Limb (tissue), 2 donors: ENCODE measurements at regions not wholly inside any gene's neighbourhood (a gene's known extent, or its start where the extent isn't known, plus 50 kb on each side); places are given as distances from the start of the nearest gene placed in this dataset.

Source experiments
- DNase-seq, 2 donors: peaks; one replicate each; pipeline ENCODE4 v3.0.0-alpha.2; 2016; ENCODE audit errors: extremely low spot score in 2 of 2

- DNase-seq: no peak
These were observed 105.7 kb upstream of the ALDH1B1 start for GRCh38 chr9:38286766-38287165.

- DNase-seq: no peak
These were observed 106.1 kb upstream of the ALDH1B1 start for GRCh38 chr9:38286357-38286756.

DNA sequence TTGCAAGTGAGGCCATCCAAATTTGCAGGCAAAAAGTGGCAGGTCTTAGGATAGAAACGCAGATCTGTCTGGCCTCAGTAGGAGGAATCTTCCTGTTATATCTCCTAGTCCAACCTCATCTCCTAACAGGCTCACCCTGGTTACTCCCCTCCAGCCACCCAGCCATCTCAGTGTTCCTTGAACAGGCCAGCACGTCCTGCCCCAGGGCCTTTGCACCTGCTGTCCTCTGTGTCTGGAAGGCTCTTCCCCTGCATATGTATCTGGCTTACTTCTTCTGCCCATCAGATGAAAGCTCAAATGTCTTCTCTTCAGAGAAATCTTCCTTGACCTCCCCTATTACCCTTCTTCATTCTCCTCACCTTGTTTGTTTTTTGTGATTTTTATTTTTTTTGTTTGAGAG, 107.3 kb upstream of the ALDH1B1 start:
- no peak for DNase-seq

DNA sequence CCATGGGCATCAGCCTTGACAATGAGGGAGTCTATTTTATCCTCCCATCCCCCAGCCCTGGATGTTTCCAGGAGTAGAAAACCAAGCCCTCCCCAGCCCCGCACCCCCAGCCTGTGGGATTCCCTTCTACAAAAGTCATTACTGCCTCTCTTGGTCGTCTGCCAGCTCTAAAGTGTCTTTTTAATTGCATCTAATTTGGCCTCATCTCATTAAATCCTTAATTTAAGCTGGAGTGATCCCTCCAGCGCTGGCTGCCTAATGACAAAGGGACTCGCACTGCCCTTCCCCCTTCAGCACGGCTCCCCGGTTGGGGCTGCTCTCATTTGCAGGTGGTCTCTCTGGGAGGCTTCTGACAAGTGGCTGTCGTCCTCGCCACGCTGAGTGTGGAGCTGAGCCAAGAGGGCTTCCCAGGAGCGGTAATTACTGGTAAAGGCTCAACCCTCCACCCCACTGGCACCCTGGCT, 107.9 kb upstream of the ALDH1B1 start:
- peak in 1 of 2 donors; percentile 73 for DNase-seq

DNA sequence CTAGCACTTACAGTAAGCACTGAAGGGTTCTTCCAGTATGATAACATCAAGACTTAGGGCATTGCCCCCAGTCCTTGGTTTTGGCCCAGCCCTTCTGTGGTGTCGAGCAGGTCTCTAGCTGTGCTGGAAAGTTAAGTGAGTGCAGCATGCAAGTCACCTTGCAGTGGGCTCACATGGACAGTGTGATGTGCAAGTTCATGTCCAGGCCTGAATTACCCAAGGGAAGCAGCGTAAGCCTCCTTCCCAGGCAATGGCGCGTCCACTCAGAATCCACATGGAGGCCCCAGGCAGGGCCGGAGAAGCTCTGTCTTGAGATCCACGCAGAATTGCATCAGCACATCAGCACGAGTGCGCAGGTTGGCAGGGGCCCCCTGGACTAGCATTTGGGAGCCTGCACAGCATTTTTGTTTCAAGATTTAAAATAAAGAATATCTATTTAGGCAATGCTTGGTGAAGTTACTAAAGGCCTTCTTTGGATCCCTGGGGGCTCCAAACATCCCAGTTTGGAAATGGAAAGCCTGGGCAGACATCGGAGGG, 108.4 kb upstream of the ALDH1B1 start:
- no peak for DNase-seq

- DNase-seq: no peak
These were observed 109.7 kb upstream of the ALDH1B1 start for GRCh38 chr9:38282756-38283155.

DNA sequence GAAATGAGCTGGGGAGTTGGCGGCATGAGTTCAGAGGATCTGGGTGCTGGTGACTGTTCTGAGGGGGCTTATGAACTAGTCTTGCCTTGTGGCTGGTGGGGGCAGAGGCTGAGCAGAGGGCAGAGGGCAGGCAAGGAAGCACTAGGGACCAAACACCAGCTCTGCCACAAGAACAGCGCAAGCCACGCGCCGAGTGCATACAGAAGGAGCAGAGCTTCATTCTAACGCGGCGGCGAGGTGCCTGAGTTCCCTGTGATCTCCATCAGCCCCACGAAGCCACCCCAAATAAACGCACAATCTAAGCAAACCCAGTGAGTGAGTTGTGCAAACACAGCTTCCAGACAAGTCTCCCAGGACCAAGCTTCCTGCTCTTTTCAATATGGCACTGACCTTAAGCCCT, 110.6 kb upstream of the ALDH1B1 start:
- no peak for DNase-seq

GRCh38 chr9:38281196-38281595, 111.3 kb upstream of the ALDH1B1 start:
- no peak for DNase-seq

- no peak for DNase-seq
These were observed 112.2 kb upstream of the ALDH1B1 start for GRCh38 chr9:38280251-38280800.

- DNase-seq: no peak
These were observed 113.4 kb upstream of the ALDH1B1 start for GRCh38 chr9:38278931-38279679.

DNA sequence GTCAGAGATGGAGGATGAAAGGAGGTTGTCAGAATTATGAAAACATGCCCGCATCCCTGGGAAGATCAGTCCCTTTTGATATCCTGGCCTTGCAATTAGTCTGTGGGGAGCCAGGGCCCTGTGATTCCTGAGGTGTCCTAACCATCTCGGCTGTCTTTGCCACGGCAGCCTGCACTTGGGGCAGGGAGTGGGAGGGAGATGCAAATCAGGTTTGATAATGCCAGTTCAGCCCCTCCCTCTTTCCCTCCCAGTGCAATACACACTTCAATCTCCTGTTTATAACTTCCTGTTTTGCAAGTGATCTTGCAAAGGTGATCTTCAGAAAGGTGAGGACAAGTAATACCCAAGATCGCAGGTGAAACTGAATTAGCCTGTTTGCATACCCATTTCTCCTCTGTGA, 114.0 kb upstream of the ALDH1B1 start:
- DNase-seq: no peak

DNA sequence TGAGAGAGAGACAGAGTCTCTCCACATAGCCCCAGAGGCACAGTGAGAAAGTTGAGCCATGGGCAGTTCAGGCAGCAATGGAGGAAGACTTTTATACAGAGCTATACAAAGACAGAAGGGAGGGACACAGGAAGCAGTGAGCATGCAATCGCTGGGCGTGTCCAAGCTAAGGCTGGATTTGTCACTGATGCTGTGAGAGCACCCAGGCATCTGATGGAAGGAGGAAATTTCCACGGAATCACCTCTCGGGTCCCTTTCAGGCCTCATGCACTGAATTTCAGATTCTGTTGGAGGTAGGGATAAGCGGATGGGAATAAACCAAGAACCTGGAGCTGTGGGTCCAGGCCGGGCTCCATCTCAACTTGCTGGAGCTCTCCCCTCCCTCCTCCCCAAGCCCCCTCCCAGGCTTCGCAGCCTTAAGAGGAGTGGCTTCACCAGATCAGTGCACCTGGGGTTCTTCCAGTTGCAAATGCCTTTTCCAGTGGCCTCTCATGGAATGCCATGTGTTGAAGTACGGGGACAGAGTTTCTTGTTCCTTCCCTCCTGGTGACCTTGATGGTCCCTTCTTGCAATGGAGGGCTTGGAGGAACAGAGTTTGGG, 114.8 kb upstream of the ALDH1B1 start:
- DNase-seq: no peak

GRCh38 chr9:38276771-38277439, 115.6 kb upstream of the ALDH1B1 start:
- no peak for DNase-seq

DNA sequence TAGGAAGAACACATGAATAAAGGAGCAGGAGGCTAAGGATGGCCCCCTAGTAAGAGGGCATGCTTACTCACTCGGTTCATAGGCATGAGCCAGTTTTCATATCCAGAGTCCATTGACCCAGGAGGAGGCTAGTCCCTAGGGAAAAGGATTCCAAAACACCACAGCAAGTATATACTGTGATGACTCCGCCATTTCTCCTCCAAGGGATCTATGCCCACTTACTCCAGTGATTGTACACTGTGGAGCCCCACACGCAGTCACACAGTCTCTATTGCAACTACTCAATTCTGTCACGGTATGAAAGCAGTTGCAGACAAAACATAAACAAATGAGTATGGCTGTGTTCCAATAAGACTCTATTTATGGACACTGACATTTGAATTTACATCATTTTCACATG, 117.7 kb upstream of the ALDH1B1 start:
- no peak for DNase-seq

DNA sequence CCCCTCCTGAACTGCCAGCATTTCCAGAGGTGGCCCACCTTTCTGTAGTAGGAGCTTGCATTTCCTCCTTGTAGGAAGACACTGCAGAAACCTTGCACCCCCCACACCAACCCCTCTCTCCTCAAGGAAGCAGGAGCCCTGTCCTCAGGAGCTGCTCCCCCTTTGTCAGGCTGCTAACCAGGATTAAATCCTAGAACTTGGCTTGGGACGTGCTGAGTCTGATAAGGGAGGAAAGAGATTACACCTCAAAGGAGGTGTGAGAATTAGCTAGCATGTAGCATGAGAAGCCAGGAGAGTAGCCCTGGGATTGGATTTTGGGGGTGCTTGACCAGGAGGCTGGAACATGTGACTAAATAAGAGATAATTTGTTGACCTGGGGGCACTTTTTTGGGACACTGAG, 119.8 kb upstream of the ALDH1B1 start:
- no peak for DNase-seq

GRCh38 chr9:38271666-38272241, 120.7 kb upstream of the ALDH1B1 start:
- DNase-seq: no peak

GRCh38 chr9:38269775-38270174, 122.7 kb upstream of the ALDH1B1 start:
- DNase-seq: no peak

DNA sequence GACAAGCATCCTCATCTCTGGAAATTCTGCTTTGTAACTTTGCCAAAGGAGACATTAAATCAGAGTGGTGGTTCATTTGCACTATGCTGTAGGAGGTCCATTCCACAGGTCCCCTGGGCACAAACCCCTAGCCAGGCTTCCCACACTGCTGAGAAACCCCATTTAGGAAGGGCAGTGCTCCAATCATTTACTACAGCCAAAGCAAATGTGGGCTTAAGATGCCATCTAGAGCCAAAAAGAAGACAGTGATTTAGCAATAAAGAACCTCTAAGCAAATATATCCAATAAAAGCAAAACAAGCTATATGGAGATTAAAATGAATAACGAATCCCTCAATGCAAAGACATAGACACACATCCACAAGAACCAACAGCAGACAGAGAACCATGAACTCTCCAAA, 129.0 kb upstream of the ALDH1B1 start:
- no peak for DNase-seq

GRCh38 chr9:38259519-38260218, 132.8 kb upstream of the ALDH1B1 start:
- DNase-seq: no peak

DNA sequence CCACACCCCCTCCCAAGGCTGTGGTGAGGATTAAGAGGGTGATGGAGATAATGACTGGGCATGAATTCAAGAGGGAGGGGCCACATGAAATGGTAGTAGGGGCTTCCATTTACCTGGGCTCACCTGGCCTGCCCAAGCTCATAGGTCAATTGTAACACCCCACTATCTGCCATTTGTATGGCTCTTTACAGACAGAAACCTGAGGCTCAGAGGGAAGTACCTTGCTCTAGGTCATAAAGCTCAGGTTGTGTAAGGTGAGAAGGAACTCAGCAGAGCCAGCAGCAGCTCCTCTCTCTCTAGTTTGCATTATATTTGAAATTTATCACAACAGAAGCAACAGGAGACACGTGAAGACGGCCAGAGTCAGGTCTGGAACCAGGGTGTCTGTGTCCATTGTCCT, 133.4 kb upstream of the ALDH1B1 start:
- no peak for DNase-seq

- DNase-seq: no peak
These were observed 134.8 kb upstream of the ALDH1B1 start for GRCh38 chr9:38257626-38258215.
